ENCODE measurements at regions not wholly inside any gene's neighbourhood (a gene's known extent, or its start where the extent isn't known, plus 50 kb on each side); places are given as distances from the start of the nearest gene placed in this dataset.

GRCh38 chr1:199303035-199303434, 664.2 kb downstream of the PTPRC start:
- TF ChIP-seq POLR2A (IDR thresholded peaks at IDR 0.05) = no peak
- TF ChIP-seq, protein P1, sequence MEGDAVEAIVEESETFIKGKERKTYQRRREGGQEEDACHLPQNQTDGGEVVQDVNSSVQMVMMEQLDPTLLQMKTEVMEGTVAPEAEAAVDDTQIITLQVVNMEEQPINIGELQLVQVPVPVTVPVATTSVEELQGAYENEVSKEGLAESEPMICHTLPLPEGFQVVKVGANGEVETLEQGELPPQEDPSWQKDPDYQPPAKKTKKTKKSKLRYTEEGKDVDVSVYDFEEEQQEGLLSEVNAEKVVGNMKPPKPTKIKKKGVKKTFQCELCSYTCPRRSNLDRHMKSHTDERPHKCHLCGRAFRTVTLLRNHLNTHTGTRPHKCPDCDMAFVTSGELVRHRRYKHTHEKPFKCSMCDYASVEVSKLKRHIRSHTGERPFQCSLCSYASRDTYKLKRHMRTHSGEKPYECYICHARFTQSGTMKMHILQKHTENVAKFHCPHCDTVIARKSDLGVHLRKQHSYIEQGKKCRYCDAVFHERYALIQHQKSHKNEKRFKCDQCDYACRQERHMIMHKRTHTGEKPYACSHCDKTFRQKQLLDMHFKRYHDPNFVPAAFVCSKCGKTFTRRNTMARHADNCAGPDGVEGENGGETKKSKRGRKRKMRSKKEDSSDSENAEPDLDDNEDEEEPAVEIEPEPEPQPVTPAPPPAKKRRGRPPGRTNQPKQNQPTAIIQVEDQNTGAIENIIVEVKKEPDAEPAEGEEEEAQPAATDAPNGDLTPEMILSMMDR (IDR thresholded peaks at IDR 0.05) = no peak
